K562 (cell line): ENCODE measurements at regions not wholly inside any gene's neighbourhood (a gene's known extent, or its start where the extent isn't known, plus 50 kb on each side); places are given as distances from the start of the nearest gene placed in this dataset.

Experiments
- BDP1 ChIP-seq: IDR thresholded peaks from 3 replicates; pipeline ENCODE4 v1.6.1; 2011; ENCODE audit not compliant: insufficient read length, insufficient read depth
- BHLHE40 ChIP-seq: IDR thresholded peaks from 2 replicates; pipeline ENCODE4 v1.6.1; 2011; ENCODE audit warnings: low read length, improper control_type of control experiment
- CHAMP1 ChIP-seq: fragments of 450-650 bp; IDR thresholded peaks from 2 replicates; pipeline ENCODE4 v1.6.1; 2016; ENCODE audit warnings: mild to moderate bottlenecking
- CTBP1 ChIP-seq: fragments of 450-650 bp; IDR thresholded peaks from 2 replicates; pipeline ENCODE4 v1.6.1; 2016; ENCODE audit warnings: borderline replicate concordance
- ETS2 ChIP-seq: IDR thresholded peaks from 2 replicates; pipeline ENCODE4 v1.6.1; 2016; ENCODE audit warnings: borderline replicate concordance, missing genetic modification characterization, mild to moderate bottlenecking, moderate library complexity, missing compliant biosample characterization; ENCODE audit not compliant: poor library complexity, severe bottlenecking
- GTF2F1 ChIP-seq: IDR thresholded peaks from 2 replicates; pipeline ENCODE4 v1.6.1; 2011; ENCODE audit warnings: low read depth, low read length, improper control_type of control experiment
- IFI16 ChIP-seq: fragments of 250-450 bp; sonication (Bioruptor Pico); IDR thresholded peaks from 2 replicates; pipeline ENCODE4 v2.1.2; 2022; ENCODE audit warnings: mild to moderate bottlenecking, inconsistent platforms
- JUNB ChIP-seq: fragments of 450-650 bp; formaldehyde crosslinking; conservative IDR thresholded peaks from 2 replicates; pipeline ENCODE4 v1.4.0; 2020; ENCODE audit warnings: mild to moderate bottlenecking
- L3MBTL2 ChIP-seq: fragments of 450-650 bp; IDR thresholded peaks from 2 replicates; pipeline ENCODE4 v1.6.1; 2016; ENCODE audit warnings: mild to moderate bottlenecking, moderate library complexity
- MAFK ChIP-seq: IDR thresholded peaks from 2 replicates; pipeline ENCODE4 v1.6.1; 2011; ENCODE audit warnings: low read length, improper control_type of control experiment
- MLLT1 ChIP-seq, 2 experiments: fragments of 450-650 bp; IDR thresholded peaks; 2 replicates each; pipeline ENCODE4 v1.6.1; 2016
- MNT ChIP-seq, 2 experiments: fragments of 450-650 bp; conservative IDR thresholded peaks; 2 replicates each; pipeline ENCODE4 v1.6.1; 2017; ENCODE audit warnings: mild to moderate bottlenecking in 2 of 2, moderate library complexity in 2 of 2
- MXD1 ChIP-seq: fragments of 250-450 bp; sonication (Bioruptor Pico); IDR thresholded peaks from 2 replicates; pipeline ENCODE4 v1.8.0; 2021; ENCODE audit warnings: borderline replicate concordance, mild to moderate bottlenecking, moderate library complexity; ENCODE audit not compliant: poor library complexity, severe bottlenecking
- NBN ChIP-seq: fragments of 450-650 bp; IDR thresholded peaks from 2 replicates; pipeline ENCODE4 v1.6.1; 2016; ENCODE audit warnings: low read depth, mild to moderate bottlenecking
- NFIC ChIP-seq: fragments of 450-650 bp; IDR thresholded peaks from 2 replicates; pipeline ENCODE4 v1.6.1; 2017; ENCODE audit warnings: mild to moderate bottlenecking, inconsistent platforms
- POLR2H ChIP-seq: IDR thresholded peaks from 2 replicates; pipeline ENCODE4 v1.6.1; 2016; ENCODE audit warnings: missing genetic modification characterization, low read depth, mild to moderate bottlenecking, control low read depth, missing compliant biosample characterization, moderate library complexity
- SP2 ChIP-seq: IDR thresholded peaks from 2 replicates; pipeline ENCODE4 v1.6.1; 2011; ENCODE audit warnings: mild to moderate bottlenecking, low read depth, low read length, moderate library complexity; ENCODE audit not compliant: poor library complexity, severe bottlenecking; ENCODE audit errors: extremely low read depth
- SPI1 ChIP-seq: IDR thresholded peaks from 2 replicates; pipeline ENCODE4 v1.6.1; 2011; ENCODE audit warnings: low read depth, low read length, control low read depth, borderline replicate concordance
- STAT5A ChIP-seq: IDR thresholded peaks from 2 replicates; pipeline ENCODE4 v1.6.1; 2012; ENCODE audit warnings: low read length, inconsistent platforms, borderline replicate concordance
- TBL1XR1 ChIP-seq, 2 experiments: IDR thresholded peaks; 2 replicates each; pipeline ENCODE4 v1.6.1; 2012; ENCODE audit warnings: improper control_type of control experiment in 2 of 2, low read length in 2 of 2, mild to moderate bottlenecking in 1 of 2
- ZBTB1 ChIP-seq: sonication (generic); formaldehyde crosslinking; IDR thresholded peaks from 2 replicates; pipeline ENCODE4 v1.8.1; 2023; ENCODE audit warnings: missing genetic modification reagents, low read depth, mild to moderate bottlenecking, borderline replicate concordance
- ZNF140 ChIP-seq: fragments of 250-450 bp; sonication (Bioruptor Pico); IDR thresholded peaks from 2 replicates; pipeline ENCODE4 v1.8.0; 2021; ENCODE audit warnings: moderate library complexity, mild to moderate bottlenecking, inconsistent platforms
- ZNF316 ChIP-seq: fragments of 450-650 bp; IDR thresholded peaks from 2 replicates; pipeline ENCODE4 v1.6.1; 2016
- ZNF561 ChIP-seq: fragments of 450-650 bp; formaldehyde crosslinking; conservative IDR thresholded peaks from 2 replicates; pipeline ENCODE4 v1.4.0; 2020; ENCODE audit warnings: mild to moderate bottlenecking, moderate library complexity
- ZNF766 ChIP-seq: fragments of 200-800 bp; sonication (Bioruptor generic); conservative IDR thresholded peaks from 2 replicates; pipeline ENCODE4 v1.6.1; 2016; ENCODE audit warnings: missing genetic modification characterization, missing compliant biosample characterization

GRCh38 chr3:152109038-152109437 is 159.7 kb upstream of the MBNL1 start (continued):
- no peak for TF ChIP-seq ZBTB1 (CRISPR knock-in tag)
- no peak for TF ChIP-seq GTF2F1
- TF ChIP-seq CTBP1 = peak; percentile 58; the same call in 1 of the 2 replicates
- TF ChIP-seq MAFK = no peak
- TF ChIP-seq CHAMP1 = peak; percentile 87
- TF ChIP-seq STAT5A = peak; percentile 71; the same call in 1 of the 2 replicates
- TF ChIP-seq JUNB (CRISPR knock-in tag) = no peak
- TF ChIP-seq BDP1 = no peak
- TF ChIP-seq TBL1XR1 (IDR thresholded peaks at IDR 0.05; ENCODE audit: low read length in 2 of 2) = peak in 1 of 2 experiments; percentile 62; a peak in 1 of 4 replicates
- TF ChIP-seq NBN = peak; percentile 80
- TF ChIP-seq MLLT1 (IDR thresholded peaks at IDR 0.05) = no peak
- TF ChIP-seq POLR2H (tag) = no peak
- TF ChIP-seq SP2 = no peak
- TF ChIP-seq IFI16 (CRISPR knock-in tag) = no peak
- peak in 1 of 2 experiments; percentile 34; a peak in 1 of 4 replicates for TF ChIP-seq MNT (conservative IDR thresholded peaks at IDR 0.05)
- peak; percentile 44; the same call in 1 of the 2 replicates for TF ChIP-seq ZNF316
- TF ChIP-seq ZNF561 = no peak
- no peak for TF ChIP-seq ETS2
- TF ChIP-seq ZNF140 = no peak
- TF ChIP-seq MXD1 (CRISPR knock-in tag) = no peak
- TF ChIP-seq SPI1 = no peak
- TF ChIP-seq ZNF766 = peak; percentile 73; the same call in 1 of the 2 replicates
- peak; percentile 74 for TF ChIP-seq NFIC
- no peak for TF ChIP-seq BHLHE40
- peak; percentile 57; the same call in 1 of the 2 replicates for TF ChIP-seq L3MBTL2
